ENCODE measurements at regions not wholly inside any gene's neighbourhood (a gene's known extent, or its start where the extent isn't known, plus 50 kb on each side); places are given as distances from the start of the nearest gene placed in this dataset.

- TF ChIP-seq POLR2A (conservative IDR thresholded peaks at IDR 0.05), result no peak
- no peak for TF ChIP-seq FOXM1 (IDR thresholded peaks at IDR 0.05; ENCODE audit: low read depth)
- TF ChIP-seq FOXM1 (CRISPR knock-in tag; IDR thresholded peaks at IDR 0.05; ENCODE audit: low read depth), result no peak
- TF ChIP-seq HMGXB4 (CRISPR knock-in tag; IDR thresholded peaks at IDR 0.05), result no peak
- TF ChIP-seq KLF6 (CRISPR knock-in tag; IDR thresholded peaks at IDR 0.05; ENCODE audit: borderline replicate concordance), result no peak
- no peak for TF ChIP-seq ZNF512 (tag; IDR thresholded peaks at IDR 0.05)
- no peak for TF ChIP-seq POLR2AphosphoS5 (IDR thresholded peaks at IDR 0.05; ENCODE audit: control insufficient read depth, insufficient read depth, low read depth, low read length)
- TF ChIP-seq E2F3 (CRISPR knock-in tag; IDR thresholded peaks at IDR 0.05), result no peak
Measured at GRCh38 chr10:121648059-121648458, 49.8 kb upstream of the FGFR2 start.

All from K562 (cell line).